Ramos (cell line): ENCODE measurements at regions not wholly inside any gene's neighbourhood (a gene's known extent, or its start where the extent isn't known, plus 50 kb on each side); places are given as distances from the start of the nearest gene placed in this dataset.

Source experiments
- in situ Hi-C: fragments of 300-500 bp; cut with MboI; formaldehyde crosslinking; loops from one replicate; pipeline ENCODE4 v1.14.3; 2022; ENCODE audit warnings: low sequenced_read_pairs; ENCODE audit not compliant: unreplicated experiment

DNA sequence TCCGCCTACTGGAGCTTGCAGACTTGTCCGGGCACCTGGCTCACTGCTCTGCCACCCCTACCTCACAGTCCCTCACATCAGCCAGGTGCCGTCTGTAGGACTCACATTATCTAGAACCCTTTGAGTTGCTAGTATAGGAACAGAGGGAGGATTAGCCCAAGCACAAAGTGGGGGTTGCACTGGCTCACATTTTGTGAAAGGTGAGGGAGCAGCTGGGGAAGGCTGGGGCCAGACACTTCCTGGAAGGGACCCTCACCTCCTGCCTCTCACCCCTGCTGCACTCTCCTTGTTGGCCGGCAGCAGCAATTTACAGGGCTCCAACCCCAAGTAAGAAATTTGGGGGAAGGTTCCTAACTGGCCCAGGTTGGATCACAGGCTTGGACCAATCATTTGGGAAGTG is 1031.6 kb downstream of the BCL11B start:
- in situ Hi-C loops = no loop called here

DNA sequence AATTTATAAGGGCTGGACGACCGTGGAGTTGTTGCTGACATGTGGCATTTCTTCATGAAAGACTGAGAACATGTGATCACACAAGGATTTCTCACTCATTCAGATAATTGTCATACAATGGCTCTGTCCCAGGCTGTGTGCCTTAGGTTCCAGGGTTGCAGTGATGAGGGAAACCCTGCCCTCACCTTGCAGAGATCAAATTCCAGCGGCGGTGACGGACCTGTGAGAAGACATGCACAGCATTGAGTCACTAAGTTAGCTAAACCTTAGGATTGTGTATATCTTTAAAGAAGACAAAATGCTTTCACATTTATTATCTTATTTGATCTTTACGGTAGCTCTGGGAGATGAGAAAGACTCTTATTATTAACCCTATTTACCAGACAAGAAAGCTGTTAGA is 1029.1 kb downstream of the BCL11B start:
- in situ Hi-C loops = no loop called here

DNA sequence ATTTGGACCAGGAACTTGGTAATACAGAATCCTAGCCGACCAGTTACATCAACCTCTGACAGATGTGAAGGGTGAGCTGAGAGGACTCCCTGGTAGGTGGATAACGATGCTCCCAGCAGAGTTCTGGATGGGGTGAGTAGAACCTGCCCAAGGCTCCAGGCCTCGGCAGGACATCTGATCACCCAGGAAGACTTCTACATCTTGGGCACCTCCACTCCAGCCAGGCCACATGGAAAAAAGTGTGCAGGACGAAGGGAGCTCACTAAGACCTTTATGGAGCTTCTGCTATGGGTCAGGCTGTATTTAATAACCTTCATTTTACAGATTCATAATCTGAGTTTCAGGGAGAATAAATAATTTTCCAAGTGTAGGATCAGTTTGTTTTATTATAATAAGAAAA is 1028.7 kb downstream of the BCL11B start:
- in situ Hi-C loops = no loop called here

DNA sequence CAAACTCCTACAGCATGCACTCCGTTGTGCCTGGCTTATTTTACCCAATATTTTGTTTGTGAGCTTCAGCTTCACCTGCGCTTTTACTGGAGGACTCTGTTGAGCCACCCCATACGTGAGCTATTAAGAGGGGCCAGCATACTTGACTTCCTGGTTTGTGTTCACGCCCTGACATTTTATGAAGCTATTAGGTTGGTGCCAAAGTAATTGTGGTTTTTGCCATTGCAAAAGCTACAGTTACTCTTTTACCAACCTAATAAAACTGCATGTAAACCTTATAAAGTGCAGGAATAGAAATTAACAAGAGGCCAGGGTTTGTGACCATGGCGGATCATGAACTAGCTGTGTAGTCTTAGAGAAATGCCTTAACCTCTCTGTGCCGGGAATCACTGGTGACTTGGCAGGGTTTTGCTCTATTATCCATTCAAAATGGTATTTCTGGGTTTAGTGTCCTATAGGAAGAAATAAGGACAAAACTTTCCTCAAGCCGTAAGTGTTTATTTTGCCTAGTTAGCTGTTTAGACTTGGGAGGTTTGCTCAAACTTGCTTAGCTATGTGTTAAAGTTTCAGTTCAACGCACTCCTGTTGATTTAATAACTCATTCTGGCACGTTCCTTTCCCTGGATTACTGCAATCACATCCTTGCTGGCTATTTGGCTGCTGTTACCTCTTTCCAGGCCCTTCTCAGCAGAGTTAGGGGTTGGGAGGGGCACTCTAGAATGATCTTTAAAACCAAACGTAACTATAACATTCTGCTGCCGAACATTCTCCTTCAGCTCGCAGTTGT is 1027.6 kb downstream of the BCL11B start:
- in situ Hi-C loops = no loop called here

DNA sequence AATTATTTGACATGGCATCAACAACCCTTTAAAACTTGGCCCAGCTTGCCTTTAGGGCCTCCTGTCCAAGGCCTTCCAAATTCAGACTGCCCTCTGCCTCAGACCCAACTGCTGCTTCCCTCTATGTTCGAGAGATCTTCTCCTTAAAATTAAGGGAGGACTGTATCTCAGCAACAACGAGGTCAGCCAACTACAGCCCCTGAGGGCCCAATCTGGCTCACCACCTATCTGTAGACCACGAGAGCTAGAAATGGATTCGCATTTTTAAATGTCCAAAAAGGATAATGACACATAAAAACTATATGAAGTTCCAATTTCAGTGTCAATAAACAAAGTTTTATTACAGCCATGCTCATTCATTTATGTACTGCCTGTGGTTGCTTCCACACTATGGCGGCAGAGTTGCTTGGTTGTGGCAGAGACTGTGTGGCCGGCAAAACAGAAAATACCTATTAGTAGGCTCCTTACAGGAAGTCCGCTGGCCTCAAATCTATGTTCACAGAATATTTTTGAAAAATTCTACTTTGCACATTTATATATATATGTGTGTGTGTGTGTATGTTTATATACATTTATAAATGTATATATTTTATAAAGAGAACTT is 1026.9 kb downstream of the BCL11B start:
- in situ Hi-C loops = no loop called here

DNA sequence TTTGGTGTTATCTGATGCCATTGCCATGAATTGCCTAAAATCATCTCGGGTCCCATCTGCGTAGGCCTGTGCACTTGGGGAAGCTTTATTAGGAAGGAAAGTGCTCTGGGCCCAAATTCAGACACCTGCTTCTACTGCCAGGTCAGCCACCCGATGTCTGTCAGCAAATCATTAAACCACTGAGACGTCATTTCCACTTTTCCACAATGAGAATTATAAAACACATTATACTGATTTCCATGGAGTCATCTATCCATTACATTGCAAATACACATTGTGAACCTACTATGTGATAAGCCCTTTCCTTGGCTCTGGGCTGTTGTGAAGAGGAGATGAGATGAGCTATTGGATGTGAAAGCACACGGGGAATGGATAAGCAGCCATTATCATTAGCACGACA is 1022.9 kb downstream of the BCL11B start:
- in situ Hi-C loops = no loop called here

DNA sequence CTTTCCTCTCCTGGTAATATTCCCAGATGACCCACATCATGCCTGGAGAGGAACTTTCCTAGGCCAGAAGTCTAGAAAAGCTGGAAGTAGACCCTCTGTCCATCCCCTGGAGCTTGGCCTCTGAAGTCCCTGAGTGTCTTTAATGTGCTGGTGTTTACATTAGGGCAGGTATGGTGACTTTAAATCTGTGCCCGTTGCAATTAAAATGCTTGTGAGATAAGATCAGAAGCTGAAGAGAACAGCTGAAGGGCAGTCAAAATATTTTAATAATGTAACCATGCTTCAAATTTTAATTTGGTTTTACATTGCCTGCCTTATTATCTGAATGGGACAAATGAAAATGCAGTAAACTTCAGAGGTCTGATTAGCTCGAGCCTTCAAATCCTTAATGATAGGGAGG is 1022.5 kb downstream of the BCL11B start:
- in situ Hi-C loops = no loop called here

DNA sequence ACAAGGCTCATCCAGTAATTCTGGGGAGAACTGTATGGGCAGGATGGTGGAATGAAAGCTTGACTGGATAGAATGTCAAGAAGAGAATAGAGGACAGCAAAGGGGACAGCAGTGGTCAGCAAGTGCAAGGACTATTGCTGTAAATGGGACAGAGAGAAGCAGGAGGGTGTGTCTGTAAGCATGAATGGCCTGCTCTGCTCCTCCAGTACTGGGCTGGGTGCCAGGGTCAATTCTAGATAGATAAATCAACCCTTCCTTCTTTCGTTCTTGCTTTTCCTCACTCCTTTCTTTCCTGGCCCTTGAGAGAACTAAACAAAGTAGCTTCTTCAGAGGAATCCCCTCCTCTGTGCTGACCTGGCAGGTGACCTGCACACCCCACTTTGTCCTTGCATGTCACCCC is 1019.2 kb downstream of the BCL11B start:
- in situ Hi-C loops = no loop called here

DNA sequence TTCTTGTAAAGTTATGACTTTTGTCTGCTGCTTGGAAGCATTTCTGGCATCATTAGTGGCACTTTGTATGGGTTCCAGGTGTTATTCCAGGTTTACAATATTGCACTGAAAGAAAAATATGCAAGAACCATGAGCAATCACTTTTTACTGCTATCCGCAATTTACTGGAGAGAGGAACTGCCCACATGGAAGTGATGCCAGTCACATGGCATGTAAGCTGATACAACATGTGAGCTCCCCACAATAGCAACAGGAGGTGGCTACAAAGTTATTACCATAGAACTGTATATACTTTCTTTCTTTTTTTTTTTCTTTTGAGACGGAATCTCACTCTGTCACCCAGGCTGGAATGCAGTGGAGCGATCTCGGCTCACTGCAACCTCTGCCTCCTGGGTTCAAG is 1012.1 kb downstream of the BCL11B start:
- in situ Hi-C loops = no loop called here

DNA sequence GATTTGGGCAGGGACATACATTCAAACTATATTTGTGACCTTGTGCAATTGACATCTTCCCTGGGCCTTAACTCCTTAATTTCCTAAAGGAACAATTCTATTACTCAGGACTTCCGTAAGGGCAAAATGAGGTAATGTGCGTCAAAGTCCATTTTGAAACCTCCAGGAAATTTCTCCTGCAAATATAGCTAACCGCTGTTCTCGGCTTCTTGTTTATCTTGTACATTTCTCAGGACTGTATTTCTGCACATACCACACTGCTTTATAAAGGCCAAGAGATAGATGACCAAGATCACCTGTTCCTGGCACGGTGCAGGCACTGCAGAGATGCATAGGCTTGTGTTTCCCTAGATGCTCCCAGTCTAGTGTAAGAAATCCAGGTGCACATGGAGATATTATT is 1009.4 kb downstream of the BCL11B start:
- in situ Hi-C loops = no loop called here

DNA sequence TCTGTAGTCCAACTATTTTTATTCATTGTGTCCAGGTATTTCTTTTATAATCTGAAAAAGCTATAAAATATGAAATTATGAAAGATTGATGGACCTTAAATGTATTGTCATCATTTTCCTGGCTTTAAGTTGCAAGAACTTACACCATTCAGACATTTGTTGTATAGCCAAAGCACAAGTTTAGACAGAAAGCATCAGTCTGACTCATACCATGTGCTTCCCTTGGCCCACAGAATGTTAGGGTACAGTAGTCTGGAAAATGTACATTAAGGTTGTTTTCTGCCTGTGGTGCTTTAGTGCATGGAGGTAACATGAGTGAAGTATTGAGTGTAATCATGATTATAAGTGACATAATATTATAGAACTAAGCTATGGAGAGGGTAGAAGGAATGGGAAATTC is 1002.5 kb downstream of the BCL11B start:
- in situ Hi-C loops = no loop called here

DNA sequence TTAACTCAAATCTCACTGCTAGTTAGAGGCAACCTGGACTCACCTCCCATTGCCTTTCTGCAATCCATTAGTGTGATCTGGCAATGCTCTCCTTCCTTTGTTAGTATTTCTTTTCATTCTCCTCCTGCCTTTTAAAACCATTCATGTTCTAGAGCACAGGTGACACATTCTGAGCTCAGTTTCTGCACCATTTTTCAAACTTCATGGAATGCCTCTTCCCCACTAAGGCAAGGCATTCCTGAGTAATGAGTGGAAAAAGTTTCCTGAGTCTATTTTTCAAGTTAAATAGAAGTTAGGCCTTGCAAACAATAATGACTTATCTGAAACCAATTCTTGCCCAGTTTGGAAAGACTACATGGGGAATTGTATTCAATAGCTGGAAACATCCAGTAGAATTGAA is 1001.8 kb downstream of the BCL11B start:
- in situ Hi-C loops = no loop called here

DNA sequence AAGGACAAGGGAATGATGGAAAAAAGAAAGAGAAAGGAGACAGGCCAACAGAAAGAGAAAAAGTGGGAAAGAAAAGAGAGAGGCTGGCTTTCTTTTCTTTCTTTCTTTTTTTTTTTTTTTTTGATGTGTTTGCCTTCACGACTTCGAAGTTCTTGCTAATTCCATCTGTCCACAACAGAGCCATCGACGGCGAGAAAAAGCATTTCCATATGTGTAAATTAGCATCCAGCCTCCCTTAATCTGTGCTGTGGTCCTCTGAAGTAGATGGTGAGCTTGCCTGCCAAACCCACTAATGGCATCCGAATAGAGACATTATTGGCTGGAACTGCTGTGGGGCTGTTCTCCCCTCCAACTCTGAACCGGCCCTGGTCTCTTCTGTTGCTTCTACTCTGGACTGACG is 997.4 kb downstream of the BCL11B start:
- in situ Hi-C loops = no loop called here

DNA sequence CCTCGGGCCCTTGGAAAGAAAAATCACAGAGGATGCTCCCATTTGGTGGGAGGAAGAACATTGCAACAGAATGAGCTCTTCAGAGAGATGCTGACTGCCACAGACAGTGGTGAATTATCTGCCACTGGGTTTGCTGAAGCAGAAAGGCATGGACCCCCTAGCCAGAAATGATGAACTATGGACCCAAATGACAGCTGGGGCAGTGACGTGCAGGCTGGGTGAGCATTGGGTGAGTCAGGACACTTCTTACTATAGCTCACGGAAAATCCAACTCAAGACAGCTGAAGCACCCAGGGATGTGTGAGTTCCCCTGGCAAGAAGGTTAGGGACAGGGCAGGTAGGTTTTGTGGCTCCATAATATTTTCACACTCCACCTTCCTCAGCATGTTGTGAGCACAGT is 993.2 kb downstream of the BCL11B start:
- in situ Hi-C loops = no loop called here

DNA sequence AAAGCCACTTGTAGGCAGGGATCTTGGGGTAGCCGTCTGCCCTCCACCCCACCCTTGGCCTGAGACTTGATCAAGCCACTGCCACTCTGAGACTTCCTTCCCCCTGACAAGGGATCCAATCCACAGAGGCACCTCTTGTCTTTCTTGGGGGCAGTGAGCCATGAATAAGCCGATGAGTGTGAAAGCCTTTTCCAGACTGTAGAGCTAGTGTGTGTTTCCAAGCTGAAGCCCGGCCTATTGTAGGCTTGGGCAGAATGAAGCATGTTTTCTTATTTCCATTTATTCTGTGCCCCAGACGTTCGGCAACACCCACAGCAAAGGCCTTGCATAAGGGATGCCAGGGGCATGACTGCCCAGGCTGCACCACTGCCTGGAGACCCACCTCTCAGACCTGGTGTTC is 991.6 kb downstream of the BCL11B start:
- in situ Hi-C loops = no loop called here

DNA sequence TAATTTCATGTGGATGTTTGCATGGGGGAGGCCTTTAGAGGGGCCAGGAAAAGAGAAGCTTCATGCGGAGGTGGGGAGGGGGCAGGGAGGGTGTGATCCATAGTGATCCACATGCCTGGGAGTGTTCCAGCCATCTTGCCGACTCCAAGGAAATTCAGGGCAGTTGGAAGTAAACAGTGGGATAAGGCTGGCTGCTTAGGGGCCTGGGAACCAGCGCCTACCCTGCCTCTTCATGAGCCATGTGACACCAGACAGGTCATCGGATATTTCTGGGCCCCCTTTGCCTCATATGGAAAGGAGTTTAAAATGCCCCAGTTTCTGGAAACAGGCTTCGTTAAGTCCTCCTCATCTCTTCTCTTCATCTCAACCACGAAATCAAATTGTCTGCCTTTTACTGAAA is 983.2 kb downstream of the BCL11B start:
- in situ Hi-C loops = no loop called here

DNA sequence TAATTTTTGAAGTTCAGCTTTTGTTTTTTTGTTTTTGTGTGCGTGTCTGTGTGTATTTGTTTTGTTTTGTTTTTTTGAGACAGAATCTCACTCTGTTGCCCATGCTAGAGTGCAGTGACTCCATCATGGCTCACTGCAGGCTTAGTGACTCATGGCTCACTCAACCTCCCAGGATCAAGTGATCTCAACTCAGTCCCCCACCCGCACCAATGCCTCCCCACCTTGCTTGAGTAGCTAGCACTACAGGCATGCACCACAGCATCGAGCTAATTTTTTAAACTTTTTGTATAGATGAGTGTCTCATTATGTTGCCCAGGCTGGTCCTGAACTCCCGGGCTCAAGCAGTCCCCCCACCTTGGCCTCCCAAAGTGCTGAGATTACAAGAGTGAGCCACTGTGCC is 981.4 kb downstream of the BCL11B start:
- in situ Hi-C loops = no loop called here

DNA sequence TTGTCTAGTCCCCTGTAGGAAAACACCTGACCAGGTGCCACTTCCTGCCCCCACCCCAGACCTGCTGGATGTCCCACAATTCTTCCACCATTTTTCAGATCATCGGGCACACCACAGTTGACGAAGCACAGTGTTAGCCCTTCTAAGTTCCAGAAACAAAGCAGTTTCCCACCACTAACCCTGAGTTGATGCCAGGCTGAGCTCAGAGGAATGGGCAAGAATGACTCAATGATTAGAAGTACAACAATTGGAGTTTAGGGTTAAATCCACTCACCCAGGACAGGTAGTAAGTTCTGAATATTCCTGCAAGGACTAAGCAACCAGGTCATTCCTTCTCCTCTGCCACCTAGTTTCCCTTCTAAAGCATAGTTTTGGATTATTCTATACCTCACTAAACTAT is 979.8 kb downstream of the BCL11B start:
- in situ Hi-C loops = no loop called here

DNA sequence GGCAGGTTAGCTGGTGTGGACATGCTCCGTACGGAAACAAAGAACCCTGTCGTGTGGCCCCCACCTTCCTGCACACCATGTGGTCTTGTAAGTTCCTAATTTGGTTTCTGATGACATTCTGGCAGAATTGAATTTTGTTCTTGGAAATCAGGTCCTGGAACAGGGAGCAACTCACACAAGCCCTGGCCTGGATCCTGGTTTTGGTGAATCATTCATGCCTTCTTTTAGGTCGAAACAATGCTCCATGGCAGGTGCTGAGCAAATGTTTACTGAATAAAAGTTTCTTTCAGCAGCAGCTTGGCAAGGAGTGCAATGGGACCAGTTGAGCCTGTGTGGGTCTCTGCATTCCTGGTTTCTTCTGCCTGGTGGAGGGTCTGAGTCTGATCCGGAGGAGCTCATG is 978.4 kb downstream of the BCL11B start:
- in situ Hi-C loops = no loop called here

DNA sequence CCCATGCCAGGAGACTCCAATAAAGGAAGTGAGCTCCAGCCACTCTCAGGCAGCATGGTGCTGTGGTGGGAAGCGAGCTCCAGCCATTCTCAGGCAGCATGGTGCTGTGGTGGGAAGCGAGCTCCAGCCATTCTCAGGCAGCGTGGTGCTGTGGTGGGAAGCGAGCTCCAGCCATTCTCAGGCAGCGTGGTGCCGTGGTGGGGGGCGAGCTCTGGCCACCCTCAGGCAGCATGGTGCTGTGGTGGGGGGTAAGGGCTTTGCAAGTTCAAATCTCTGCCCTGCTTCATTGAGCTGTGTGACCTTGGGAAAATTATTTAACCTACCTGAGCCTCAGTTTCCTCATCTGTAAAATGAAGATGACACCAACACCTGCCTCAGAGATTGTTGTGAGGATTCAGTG is 975.1 kb downstream of the BCL11B start:
- in situ Hi-C loops = no loop called here

DNA sequence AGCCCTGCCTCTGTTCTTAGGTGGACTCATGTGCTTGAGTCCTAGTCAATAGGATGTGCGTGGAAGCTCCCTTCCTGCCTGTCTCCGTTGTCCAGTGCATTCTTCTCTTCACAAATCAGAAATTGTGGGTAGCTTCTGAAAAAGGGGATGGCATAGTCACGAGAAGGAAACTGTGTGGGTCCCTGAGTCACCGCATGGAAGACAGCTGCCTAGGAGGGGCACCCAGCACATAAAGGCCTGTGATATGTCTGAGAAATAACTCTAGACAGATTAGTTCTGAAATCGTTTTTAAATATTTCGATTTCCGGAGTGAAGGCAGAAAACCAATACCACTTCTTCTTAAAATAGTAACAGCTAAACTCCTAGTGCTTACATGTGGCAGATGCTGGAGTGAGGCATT is 974.4 kb downstream of the BCL11B start:
- in situ Hi-C loops = no loop called here
